Stimulated activated CD4-positive, alpha-beta T cell treated with anti-CD3 and anti-CD28 coated beads, TNF-alpha, amount 100 ng/mL, for 4 hours (primary cell): ENCODE measurements at regions not wholly inside any gene's neighbourhood (a gene's known extent, or its start where the extent isn't known, plus 50 kb on each side); places are given as distances from the start of the nearest gene placed in this dataset.
"Not testable (repeated sequence)": the region's sequence is repeated elsewhere in the genome, so short reads cannot be mapped to it uniquely, and the experiment has no call there.

Experiments
- DNase-seq, 3 experiments: peaks; one replicate each; pipeline ENCODE4 v3.0.0-alpha.2; 2020; ENCODE audit warnings: low read depth in 3 of 3

DNA sequence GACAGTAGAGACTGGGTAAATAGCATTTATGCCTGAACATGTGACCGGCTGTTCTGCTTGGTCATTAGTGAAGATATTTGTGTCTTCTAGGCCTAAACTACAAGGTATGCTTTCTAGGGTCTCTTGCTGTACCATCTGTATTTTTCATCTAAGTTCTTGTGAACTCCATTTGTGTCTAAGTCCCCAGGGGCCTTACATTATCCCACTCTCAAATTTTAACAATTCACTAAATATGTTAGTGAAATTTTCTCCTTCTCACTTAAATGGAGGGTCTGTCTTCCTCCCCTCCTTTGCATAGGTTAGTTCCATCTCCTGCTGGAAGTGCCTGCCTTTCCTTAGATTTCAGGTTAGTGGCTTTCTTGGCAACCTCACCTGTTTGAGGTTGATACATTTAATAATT, 382.6 kb downstream of the RAD51AP2 start:
- no peak for DNase-seq

DNA sequence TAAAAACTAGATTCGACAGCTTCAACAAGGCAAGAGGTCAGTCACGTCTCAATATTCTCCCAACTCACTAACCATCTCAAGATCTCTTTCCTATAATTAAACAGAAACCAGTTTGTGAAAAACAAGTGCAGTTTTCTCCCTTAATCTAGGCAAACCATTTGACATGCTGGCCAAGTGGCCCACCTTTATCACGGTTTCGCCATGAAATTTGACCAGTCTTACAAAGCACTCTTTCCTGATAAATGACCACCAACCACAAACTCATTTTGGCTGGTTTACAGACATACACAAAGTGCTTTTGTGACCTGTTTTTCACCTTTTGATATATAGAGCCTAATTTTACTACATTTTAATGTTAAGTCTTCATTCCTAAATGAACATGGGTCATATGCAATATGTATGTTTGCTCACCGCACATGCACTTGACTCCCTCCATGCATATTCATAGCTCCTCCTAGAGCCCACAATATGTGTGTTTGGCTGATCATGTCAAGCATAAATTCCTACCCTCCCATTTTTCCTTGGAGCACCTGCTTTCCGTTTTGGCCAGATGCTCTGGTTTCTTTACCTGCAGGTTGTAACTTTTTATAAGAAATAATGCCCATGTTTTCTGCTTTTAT, 385.1 kb downstream of the RAD51AP2 start:
- DNase-seq: no peak

DNA sequence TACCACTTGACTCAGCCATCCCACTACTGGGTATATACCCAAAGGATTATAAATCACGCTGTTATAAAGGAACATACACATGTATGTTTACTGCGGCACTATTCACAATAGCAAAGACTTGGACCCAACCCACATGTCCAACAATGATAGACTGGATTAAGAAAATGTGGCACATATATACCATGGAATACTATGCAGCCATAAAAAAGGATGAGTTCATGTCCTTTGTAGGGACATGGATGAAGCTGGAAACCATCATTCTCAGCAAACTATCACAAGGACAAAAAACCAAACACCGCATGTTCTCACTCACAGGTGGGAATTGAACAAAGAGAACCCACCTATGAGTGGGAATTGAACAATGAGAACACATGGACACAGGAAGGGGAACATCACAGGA, 387.6 kb downstream of the RAD51AP2 start:
- DNase-seq: not testable (repeated sequence)

DNA sequence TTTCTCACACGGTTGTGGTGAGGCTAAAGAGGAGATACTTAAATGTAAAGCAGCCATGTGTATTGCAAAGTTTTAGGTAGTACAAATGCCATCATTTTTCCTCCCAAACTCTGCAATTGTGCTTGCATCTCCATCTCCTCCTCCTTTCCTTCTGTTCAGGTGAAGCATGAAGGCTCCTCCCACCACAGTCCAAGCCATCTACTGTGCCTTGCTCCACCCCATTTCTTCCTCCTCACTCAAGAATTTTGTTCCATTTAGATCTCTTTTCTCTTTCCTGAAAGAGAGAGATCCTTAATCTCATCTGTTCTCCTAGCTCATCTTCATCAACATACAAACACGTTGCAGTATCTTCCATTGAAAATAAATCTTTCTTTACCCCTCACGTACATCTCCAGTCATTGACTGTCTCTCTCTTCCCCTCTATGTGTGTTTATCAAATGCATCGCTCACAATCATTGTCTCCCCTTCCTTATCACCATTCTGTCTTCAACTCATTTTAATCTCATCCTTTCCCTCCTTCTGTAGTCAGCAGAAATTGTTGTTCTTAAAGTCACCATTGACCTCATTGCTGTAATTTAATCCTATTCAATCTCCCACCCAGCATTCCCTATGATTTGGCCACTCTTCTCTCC, 392.1 kb downstream of the RAD51AP2 start:
- DNase-seq: no peak

DNA sequence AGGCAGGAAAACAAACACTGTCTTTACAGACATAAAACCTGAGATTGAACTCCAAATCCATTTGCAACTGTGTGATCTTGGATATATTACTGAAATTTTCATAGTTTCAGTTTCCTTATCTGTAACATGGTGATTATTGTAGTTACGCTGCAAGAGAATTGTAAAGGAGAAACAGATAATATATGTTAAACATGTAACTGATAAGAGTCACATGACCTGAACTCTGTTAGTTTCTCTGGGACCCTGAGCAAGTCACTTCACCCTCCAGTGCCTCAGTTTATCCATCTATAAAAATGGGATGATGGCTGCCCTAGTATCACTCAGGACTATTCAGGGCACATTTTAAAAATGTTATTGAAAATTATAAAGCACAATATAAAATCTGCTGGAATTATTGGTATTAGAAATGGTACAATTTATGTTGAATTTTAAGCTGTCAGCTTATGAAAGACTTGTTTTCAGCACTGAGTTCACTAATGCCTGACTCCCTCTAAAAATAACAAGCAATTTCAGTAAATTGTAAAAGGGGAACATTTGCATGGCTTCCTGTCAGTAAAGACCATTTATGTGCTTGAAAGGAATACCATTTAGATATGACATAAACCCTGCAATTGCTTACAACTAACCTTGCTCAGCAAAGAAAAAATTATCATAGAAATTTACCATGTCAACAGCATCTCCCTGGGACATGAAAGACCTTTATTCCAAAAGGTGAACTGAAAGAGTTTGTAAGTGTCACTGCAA, 393.5 kb downstream of the RAD51AP2 start:
- no peak for DNase-seq

DNA sequence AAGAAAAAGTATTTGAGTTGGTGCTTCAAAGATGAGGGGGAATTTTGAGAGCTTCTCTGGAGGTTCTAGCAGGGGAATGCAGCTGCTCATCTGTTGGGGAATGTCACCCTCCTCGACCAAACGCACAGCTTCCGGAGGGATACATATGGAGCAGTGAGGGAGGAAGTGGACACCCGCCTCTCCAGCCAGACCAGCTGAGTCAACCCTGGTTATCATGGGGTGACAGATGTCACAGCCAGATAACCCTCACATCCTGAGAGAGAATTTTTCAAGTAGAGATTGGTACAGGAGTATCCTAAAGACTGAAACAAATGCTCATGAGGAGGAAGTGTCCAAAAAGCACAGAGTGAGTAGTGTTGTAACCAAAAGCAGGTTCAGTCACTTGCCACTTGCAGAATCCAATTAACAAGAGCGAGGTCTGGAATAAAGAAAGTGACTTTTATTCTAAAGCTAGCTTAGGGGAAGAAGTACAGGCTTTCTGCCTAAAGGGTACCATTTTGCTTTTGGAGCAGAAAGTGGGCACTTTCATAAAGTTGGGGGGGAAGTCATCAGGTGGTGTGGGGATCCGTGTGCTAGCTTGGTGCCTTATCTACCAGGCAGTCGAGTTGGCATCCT, 395.2 kb downstream of the RAD51AP2 start:
- DNase-seq: no peak

DNA sequence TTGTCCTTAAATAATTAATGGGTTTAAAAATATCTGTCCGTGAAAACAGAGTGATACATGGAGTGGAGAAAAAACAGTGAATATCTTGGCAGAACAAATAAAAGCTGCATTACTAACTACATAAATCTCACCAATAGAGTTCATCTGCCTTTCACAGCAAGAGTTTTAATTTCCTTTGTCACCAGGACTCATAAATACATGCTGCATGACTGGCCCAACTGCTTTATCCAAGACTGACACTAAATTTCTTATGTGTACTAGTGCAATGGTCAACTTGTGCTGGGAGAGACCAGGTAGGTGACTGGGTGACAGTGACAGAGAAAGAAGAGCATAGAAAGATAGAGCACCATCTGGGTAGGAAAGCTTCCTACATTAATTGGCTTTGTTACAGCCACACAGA, 402.8 kb downstream of the RAD51AP2 start:
- no peak for DNase-seq

DNA sequence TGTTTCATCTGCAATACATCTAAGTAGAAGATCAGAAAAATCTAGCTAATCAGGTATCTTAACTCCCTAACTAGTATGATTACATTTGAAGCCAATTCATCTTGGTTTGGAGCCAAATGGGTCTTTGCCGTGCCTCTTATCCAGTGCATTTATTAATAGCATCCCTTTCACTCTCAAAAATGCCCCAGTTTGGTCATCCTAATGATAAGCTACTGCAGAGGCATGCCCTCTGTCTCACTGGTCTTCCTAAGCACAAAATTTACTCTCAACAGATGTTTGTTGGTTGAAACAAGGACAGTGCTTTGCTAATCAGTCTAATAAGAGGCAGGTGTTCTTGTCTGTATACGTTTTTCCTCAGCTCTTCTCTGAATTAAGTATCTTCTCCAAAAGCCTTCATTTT, 403.2 kb downstream of the RAD51AP2 start:
- no peak for DNase-seq

DNA sequence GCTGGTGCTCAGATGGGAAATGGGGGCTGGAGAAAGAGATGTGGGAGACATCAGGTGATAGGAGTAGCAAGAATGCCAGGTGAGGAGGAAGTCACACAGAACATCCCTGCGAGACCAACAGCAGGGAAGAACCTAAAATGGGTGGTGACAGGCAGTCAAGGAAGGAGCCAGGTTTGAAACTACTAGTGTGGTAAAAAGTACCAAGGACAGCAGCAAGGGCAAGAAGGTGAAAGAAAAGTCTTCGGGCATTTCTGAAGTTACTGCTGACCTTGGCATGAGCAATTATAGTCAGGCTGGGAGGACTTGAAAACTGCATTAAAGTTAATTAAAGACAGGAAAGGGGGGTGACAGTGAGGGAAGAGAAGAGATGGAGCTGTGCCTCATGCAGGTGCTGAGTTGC, 410.4 kb downstream of the RAD51AP2 start:
- no peak for DNase-seq

DNA sequence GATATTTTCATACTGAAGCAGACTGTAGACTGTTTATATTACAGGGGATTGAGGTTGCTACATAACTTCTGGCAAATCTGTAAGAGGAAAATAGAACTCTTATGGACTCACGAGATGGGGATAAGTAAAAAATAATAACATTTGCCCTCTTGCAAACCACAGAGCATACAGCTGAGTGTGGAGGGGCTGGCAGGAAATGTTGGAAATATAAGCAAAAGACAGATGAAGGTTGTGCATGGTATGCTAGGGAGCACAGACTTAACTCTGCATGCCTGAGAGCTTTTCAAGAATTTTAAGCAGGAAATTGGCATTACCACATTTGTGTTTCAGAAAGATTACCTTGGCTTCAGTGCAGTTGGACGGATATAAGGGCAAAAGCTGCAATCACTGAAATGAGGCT, 411.1 kb downstream of the RAD51AP2 start:
- DNase-seq: no peak

DNA sequence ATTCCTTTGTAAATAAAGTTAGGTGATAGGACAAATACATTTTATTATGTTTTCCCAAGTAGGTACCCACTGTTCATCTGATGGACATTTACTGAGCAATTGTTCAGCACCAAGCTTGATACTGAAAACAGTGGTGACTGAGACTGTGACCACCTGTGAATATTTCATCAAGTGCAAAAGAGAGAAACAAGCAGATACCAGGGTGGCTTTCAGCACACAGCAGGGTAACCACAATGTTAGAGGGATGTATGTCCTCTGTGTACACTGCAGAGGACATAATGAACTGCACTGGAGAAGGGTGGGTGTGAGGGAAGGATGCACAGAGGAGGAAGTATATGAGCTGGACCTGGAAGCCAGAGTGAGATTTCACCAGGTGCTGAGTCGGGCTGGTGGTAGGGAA, 411.8 kb downstream of the RAD51AP2 start:
- no peak for DNase-seq

DNA sequence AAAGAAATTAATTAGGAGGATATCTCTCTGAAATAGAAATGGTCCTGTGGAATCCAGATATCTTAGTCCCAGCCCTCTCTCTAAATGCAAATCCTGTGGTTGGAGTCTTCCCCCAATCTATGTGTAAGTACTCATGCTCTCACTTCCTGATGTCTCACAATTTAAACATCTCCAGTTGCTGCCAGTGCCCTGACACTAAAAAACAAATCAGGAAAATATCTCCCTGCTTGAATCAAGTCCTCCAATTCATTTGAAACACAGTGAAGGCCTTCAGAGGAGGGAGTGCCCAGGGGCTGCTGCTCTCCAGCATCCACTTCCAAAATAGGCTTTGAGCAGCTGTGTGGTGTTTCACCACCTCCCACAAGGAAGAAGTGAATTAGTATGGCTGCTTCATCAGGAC, 413.8 kb downstream of the RAD51AP2 start:
- DNase-seq: no peak

DNA sequence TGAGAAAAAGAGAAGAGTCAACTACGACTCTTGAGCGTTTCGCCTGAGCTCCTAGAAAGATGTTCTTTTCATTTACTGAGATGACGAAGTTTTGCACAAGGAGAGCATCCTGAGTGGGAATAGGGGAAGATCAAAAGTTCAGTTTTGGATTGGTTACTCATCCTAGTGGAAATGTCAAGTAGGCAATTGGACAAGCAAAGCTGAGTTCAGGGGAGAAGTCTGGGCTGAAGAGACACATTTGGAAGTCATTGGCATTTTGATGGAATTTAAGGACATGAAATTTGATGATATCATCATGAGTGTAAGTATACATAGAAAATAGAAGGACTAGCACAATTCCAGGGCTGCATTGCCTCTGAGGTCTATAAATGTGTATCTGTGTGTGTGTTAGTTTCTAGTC, 416.6 kb downstream of the RAD51AP2 start:
- no peak for DNase-seq

DNA sequence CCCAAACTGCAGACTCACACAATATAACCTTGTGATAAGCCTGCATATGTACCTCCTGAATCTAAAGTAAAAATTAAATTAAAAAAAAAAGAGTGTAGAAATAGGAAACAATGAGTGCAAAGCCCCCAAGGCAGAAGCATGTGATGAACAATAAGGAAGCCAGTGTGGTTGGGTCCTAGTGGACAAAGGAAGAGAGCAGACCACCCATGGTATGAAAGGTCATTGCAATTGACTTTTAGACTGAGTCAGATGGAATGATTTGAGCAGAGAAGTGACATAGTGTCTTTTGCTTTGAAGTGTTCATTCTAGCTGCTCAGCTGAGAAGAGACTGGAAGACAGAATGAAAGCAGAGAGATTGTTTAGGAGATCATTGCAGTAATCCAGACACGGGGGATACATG, 417.1 kb downstream of the RAD51AP2 start:
- DNase-seq: no peak

DNA sequence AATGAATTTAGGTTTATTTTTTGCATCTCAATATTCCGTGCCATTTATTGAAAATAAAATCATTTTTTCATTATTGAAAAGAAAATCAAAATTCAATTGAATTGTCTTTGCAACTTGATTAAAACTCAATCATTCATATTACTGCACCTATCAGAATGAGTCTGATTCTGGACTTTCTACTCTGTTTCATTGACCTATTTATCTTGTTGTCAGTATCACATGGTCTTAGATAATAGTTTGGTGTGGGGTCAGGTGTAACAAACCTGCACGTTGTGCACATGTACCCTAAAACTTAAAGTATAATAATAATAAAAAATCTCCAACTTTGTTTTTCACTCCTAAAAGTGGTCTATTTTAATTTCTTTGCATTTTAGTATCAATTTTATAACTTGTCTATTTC, 422.9 kb downstream of the RAD51AP2 start:
- no peak for DNase-seq

DNA sequence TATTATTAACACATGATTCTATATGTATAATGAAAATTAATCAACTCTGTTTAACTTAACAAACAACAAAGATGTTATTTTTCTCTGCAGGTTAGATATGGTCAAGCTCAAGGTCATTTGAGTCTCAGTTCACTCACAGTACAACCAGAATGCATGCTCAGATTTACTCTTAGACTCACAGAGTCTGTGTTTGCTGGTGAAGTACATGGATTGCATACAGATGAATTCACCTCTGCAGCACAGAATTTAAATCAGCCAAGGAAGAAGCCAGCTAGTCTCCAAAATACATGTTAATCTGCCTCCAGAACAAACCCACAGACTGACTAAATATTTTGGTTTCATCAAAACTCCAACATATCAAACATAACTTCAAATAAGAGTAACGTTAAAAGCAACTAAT, 424.5 kb downstream of the RAD51AP2 start:
- DNase-seq: no peak

DNA sequence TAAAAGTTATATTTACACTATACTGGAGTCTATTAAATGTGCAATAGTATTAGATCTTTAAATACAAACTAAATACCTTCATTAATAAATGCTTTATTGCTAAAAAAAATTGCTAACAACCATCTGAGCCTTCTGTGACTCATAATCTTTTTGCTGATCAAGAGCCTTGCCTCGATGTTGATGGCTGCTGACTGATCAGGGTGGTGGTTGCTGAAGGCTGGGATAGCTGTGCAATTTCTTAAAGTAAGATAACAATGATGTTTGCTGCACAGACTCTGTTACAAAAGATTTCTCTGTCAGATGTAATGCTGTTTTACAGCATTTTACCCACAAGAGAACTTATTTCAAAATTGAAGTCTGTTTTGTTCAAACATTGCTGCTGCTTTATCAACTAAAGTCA, 421.4 kb upstream of the CYRIA start:
- no peak for DNase-seq

DNA sequence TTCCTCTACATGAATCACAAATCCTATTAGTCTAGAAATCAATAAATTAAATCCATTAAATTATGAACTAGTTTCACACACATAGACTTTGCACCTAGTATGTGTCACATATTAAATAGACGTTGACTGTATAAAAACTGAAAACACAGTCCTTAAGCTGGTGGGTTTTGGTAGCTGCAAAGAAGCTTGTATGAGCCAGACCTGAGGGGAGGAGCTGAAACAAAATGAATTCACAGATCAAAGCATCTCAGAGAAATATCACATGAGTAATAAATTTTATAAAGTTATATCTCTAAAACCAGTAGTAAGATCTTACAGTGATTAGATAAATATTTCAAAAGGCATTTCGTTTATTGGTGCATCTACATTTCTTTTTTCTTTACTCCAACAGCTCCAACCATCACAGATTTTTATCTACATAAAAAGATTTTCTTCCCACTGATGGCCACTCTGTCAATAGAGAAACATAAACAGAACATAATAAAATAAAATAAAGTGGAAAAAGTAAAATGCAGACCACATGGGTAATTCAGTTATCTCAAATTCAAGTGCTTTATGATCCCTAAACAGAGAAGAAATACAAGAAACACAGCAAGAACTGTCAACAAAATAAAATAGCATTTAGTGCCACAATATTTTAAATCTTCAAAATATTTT, 420.0 kb upstream of the CYRIA start:
- no peak for DNase-seq

DNA sequence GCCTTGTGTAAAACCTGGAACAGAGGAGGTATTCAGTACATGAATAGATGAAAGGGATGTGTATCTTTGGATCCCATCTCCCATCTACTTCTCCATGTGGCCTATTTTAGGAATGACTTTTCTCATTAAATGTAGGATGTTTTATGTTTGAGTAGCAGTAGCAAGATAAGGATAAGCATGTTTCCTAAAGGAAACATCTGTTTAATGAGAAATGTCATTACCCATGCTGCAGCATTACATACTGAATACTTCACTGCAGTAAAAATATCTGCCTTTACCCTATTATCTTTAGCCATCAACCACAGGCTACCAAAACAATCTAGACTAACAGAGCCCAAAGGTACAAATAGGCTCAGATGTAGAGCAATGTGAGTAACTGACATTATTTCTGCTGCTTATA, 419.2 kb upstream of the CYRIA start:
- DNase-seq: no peak

DNA sequence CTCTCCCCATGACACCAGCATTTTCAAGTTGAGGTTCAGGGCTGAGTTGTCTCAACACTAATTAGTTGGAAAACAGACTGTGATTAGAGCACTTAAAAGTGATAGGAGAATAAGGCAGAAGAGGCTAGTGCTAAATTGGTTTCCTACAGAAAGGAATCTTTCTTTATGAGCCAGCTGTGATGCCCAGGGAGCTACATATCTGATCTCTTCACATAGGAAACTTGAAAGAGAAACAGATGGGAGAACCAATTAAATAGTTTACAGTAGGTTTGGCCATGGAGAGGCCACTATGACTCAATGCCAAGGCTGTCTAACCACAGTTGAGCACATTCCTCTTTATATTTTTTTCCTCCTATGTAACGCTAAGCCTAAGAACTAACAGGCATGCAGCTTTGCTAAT, 418.3 kb upstream of the CYRIA start:
- DNase-seq: no peak

DNA sequence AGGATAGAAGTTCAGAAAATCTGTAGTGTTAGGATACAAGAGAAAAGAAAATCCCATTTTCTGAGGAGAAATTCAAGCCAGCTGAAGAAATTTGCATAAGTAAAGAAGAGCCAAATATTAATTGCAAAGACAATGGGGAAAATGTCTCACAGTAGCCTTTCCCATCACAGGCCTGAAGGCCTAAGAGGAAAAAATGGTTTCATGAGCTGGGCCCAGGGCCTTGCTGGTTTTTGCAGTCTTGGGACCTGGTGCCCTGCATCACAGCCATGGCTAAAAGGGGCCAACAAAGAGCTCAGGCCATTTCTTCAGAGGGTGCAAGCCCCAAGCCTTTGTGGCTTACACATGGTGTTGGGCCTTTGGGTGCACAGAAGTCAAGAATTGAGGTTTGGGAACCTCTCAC, 413.6 kb upstream of the CYRIA start:
- DNase-seq: no peak

DNA sequence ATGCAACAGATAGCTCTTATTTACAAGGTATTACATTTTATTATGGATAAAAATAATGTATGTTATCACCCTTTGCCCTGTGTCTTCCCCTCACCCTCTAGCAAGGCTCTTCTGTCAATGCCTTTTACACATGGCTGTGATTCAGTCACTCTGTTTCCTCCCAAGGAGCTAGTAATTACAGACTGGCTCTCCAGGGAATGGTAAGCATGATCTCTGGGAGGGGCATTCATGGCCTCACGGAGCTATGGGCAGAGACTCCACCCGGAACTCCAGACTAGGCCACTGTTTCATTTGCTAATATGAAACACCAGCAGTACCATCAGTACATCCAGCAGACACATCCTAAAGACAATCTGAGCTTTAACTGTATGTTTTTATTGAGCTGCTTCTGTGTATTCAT, 410.9 kb upstream of the CYRIA start:
- no peak for DNase-seq
